ENCODE measurements at regions not wholly inside any gene's neighbourhood (a gene's known extent, or its start where the extent isn't known, plus 50 kb on each side); places are given as distances from the start of the nearest gene placed in this dataset.
"Not testable (repeated sequence)": the region's sequence is repeated elsewhere in the genome, so short reads cannot be mapped to it uniquely, and the experiment has no call there.

DNA sequence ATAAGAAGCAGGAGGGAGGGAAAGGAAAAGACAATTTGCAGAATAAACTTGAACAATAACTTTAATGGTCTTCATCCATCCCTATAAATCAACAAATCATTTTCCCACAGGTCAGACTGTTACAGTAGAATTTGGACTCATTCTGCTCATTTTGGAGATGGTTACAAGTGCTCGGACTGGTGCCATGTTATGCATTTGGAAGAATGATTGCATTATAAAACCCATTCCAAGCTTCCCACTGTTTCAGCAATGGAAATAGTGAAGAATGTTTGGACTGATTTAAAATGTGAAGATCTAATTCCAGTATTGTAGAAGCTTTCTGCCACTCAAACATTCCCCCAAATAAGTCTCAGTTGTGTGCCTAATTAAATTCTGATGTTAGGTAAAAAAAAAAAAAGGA lies 99.7 kb upstream of the ZEB1 start:
- DNase-seq, result no peak
- Histone ChIP-seq H3K27me3 (ENCODE audit: control insufficient read depth in 3 of 3, insufficient read depth in 3 of 3, low read length in 3 of 3) (no peaks in the 10 kb centered on the region), H3K4me1 (ENCODE audit: control insufficient read depth in 3 of 3, insufficient read depth in 2 of 3, low read depth in 1 of 3, low read length in 2 of 3) (no peaks in the 10 kb centered on the region), H3K27ac (ENCODE audit: low read depth in 1 of 3, low read length in 2 of 3) (no peak overlapping the region), H3K4me3 (ENCODE audit: low read depth in 1 of 3, low read length in 3 of 3) (no peak overlapping the region), H3K9me3 (ENCODE audit: control insufficient read depth in 2 of 2, insufficient read depth in 1 of 2, low read depth in 1 of 2, low read length in 1 of 2) (no peaks in the 10 kb centered on the region), H3K36me3 (ENCODE audit: control insufficient read depth in 3 of 3, insufficient read depth in 2 of 3, low read depth in 1 of 3, low read length in 3 of 3) (no peaks in the 10 kb centered on the region)
- WGBS, 3 donors, result 83 to 92% (median 83%) methylated on average over 1 of the region's 1 CpG
- no peak for FAIRE-seq

GRCh38 chr10:31228780-31229179 lies 90.2 kb upstream of the ZEB1 start:
- not testable (repeated sequence) for H3K27me3 ChIP-seq (ENCODE audit: control insufficient read depth in 3 of 3, insufficient read depth in 3 of 3, low read length in 3 of 3); H3K27ac ChIP-seq (ENCODE audit: low read depth in 1 of 3, low read length in 2 of 3); FAIRE-seq; H3K4me3 ChIP-seq (ENCODE audit: low read depth in 1 of 3, low read length in 3 of 3); H3K4me1 ChIP-seq (ENCODE audit: control insufficient read depth in 3 of 3, insufficient read depth in 2 of 3, low read depth in 1 of 3, low read length in 2 of 3); H3K36me3 ChIP-seq (ENCODE audit: control insufficient read depth in 3 of 3, insufficient read depth in 2 of 3, low read depth in 1 of 3, low read length in 3 of 3); DNase-seq
- 76 to 91% (median 85%) methylated on average over 4 of the region's 4 CpGs for WGBS, 3 donors
- H3K9me3 ChIP-seq (ENCODE audit: control insufficient read depth in 2 of 2, insufficient read depth in 1 of 2, low read depth in 1 of 2, low read length in 1 of 2), result peaks cover 0 to 18% of the 10 kb centered on the region in 2 donors

DNA sequence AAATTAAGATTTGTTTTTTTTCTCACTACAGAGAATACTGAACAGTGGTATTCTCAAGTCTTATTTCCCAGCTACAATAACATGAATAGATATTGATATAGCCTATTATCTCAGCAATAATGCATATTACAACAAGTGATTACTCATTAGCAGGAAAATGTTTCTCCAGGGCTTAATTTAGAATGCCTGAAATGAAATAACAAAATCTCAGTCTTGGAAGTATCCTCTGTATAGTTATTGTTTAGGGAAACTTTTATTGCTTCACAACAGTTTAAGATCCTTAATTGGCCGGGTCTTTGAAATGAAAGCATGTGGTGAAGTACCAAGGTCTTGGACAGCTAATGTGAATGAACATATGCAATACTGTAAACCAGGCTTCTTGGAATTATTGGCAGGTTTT lies 79.1 kb upstream of the ZEB1 start:
- no peak overlapping the region for H3K4me3 ChIP-seq (ENCODE audit: low read depth in 1 of 3, low read length in 3 of 3)
- no peaks in the 10 kb centered on the region for H3K9me3 ChIP-seq (ENCODE audit: control insufficient read depth in 2 of 2, insufficient read depth in 1 of 2, low read depth in 1 of 2, low read length in 1 of 2)
- H3K4me1 ChIP-seq (ENCODE audit: control insufficient read depth in 3 of 3, insufficient read depth in 2 of 3, low read depth in 1 of 3, low read length in 2 of 3), result no peaks in the 10 kb centered on the region
- H3K27ac ChIP-seq (ENCODE audit: low read depth in 1 of 3, low read length in 2 of 3), result no peak overlapping the region
- H3K36me3 ChIP-seq (ENCODE audit: control insufficient read depth in 3 of 3, insufficient read depth in 2 of 3, low read depth in 1 of 3, low read length in 3 of 3), result no peaks in the 10 kb centered on the region
- DNase-seq (no peak), FAIRE-seq (no peak)
- no peaks in the 10 kb centered on the region for H3K27me3 ChIP-seq (ENCODE audit: control insufficient read depth in 3 of 3, insufficient read depth in 3 of 3, low read length in 3 of 3)
- 63 to 79% (median 69%) methylated on average over 1 of the region's 1 CpG for WGBS, 3 donors

GRCh38 chr10:31242902-31243301 lies 76.1 kb upstream of the ZEB1 start:
- no peaks in the 10 kb centered on the region for H3K36me3 ChIP-seq (ENCODE audit: control insufficient read depth in 3 of 3, insufficient read depth in 2 of 3, low read depth in 1 of 3, low read length in 3 of 3)
- no peak for FAIRE-seq
- H3K9me3 ChIP-seq (ENCODE audit: control insufficient read depth in 2 of 2, insufficient read depth in 1 of 2, low read depth in 1 of 2, low read length in 1 of 2), result no peaks in the 10 kb centered on the region
- H3K4me1 ChIP-seq (ENCODE audit: control insufficient read depth in 3 of 3, insufficient read depth in 2 of 3, low read depth in 1 of 3, low read length in 2 of 3), result no peaks in the 10 kb centered on the region
- no peak overlapping the region for H3K27ac ChIP-seq (ENCODE audit: low read depth in 1 of 3, low read length in 2 of 3)
- H3K4me3 ChIP-seq (ENCODE audit: low read depth in 1 of 3, low read length in 3 of 3), result no peak overlapping the region
- no peaks in the 10 kb centered on the region for H3K27me3 ChIP-seq (ENCODE audit: control insufficient read depth in 3 of 3, insufficient read depth in 3 of 3, low read length in 3 of 3)
- no peak for DNase-seq
- 48 to 57% (median 50%) methylated on average over 1 of the region's 1 CpG for WGBS, 3 donors

- not testable (repeated sequence) for H3K36me3 ChIP-seq (ENCODE audit: control insufficient read depth in 3 of 3, insufficient read depth in 2 of 3, low read depth in 1 of 3, low read length in 3 of 3); FAIRE-seq; H3K9me3 ChIP-seq (ENCODE audit: control insufficient read depth in 2 of 2, insufficient read depth in 1 of 2, low read depth in 1 of 2, low read length in 1 of 2); H3K4me3 ChIP-seq (ENCODE audit: low read depth in 1 of 3, low read length in 3 of 3); H3K27ac ChIP-seq (ENCODE audit: low read depth in 1 of 3, low read length in 2 of 3); DNase-seq; H3K27me3 ChIP-seq (ENCODE audit: control insufficient read depth in 3 of 3, insufficient read depth in 3 of 3, low read length in 3 of 3); H3K4me1 ChIP-seq (ENCODE audit: control insufficient read depth in 3 of 3, insufficient read depth in 2 of 3, low read depth in 1 of 3, low read length in 2 of 3)
- WGBS, 3 donors, result 81 to 90% (median 86%) methylated on average over 4 of the region's 4 CpGs
These were observed 67.9 kb upstream of the ZEB1 start for GRCh38 chr10:31251118-31251517.

DNA sequence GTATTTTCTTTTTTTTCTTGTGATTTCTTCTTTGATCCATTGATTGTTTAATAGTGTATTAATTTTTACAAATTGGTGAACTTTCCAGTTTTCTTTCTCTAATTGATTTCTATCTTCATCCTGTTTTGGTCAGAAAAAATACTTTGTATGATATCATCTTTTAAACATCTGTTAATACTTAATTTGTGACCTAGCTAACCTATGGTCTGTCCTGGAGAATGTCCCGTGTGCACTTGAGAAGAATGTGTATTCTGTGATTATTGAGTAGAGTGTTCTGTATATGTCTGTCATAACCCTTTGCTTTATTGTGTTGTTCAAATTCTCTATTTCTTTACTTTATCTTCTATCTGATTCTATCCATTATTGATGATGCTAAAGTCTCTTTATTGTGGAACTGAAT lies 65.8 kb upstream of the ZEB1 start:
- WGBS, 3 donors, result 27 to 58% (median 58%) methylated on average over 1 of the region's 1 CpG
- Histone ChIP-seq H3K4me3 (ENCODE audit: low read depth in 1 of 3, low read length in 3 of 3) (no peak overlapping the region), H3K9me3 (ENCODE audit: control insufficient read depth in 2 of 2, insufficient read depth in 1 of 2, low read depth in 1 of 2, low read length in 1 of 2) (no peaks in the 10 kb centered on the region), H3K4me1 (ENCODE audit: control insufficient read depth in 3 of 3, insufficient read depth in 2 of 3, low read depth in 1 of 3, low read length in 2 of 3) (no peaks in the 10 kb centered on the region), H3K27ac (ENCODE audit: low read depth in 1 of 3, low read length in 2 of 3) (no peak overlapping the region), H3K27me3 (ENCODE audit: control insufficient read depth in 3 of 3, insufficient read depth in 3 of 3, low read length in 3 of 3) (no peaks in the 10 kb centered on the region), H3K36me3 (ENCODE audit: control insufficient read depth in 3 of 3, insufficient read depth in 2 of 3, low read depth in 1 of 3, low read length in 3 of 3) (no peaks in the 10 kb centered on the region)
- DNase-seq (no peak), FAIRE-seq (no peak)

- Histone ChIP-seq H3K36me3 (ENCODE audit: control insufficient read depth in 3 of 3, insufficient read depth in 2 of 3, low read depth in 1 of 3, low read length in 3 of 3) (no peaks in the 10 kb centered on the region), H3K4me1 (ENCODE audit: control insufficient read depth in 3 of 3, insufficient read depth in 2 of 3, low read depth in 1 of 3, low read length in 2 of 3) (peaks cover 0 to 6% (median 0%) of the 10 kb centered on the region in 3 donors), H3K4me3 (ENCODE audit: low read depth in 1 of 3, low read length in 3 of 3) (no peak overlapping the region), H3K27me3 (ENCODE audit: control insufficient read depth in 3 of 3, insufficient read depth in 3 of 3, low read length in 3 of 3) (no peaks in the 10 kb centered on the region), H3K27ac (ENCODE audit: low read depth in 1 of 3, low read length in 2 of 3) (no peak overlapping the region), H3K9me3 (ENCODE audit: control insufficient read depth in 2 of 2, insufficient read depth in 1 of 2, low read depth in 1 of 2, low read length in 1 of 2) (no peaks in the 10 kb centered on the region)
- no peak for DNase-seq
- no peak for FAIRE-seq
- 52 to 61% (median 56%) methylated on average over 6 of the region's 6 CpGs for WGBS, 3 donors
These were observed 57.3 kb upstream of the ZEB1 start for GRCh38 chr10:31261511-31262311.

DNA sequence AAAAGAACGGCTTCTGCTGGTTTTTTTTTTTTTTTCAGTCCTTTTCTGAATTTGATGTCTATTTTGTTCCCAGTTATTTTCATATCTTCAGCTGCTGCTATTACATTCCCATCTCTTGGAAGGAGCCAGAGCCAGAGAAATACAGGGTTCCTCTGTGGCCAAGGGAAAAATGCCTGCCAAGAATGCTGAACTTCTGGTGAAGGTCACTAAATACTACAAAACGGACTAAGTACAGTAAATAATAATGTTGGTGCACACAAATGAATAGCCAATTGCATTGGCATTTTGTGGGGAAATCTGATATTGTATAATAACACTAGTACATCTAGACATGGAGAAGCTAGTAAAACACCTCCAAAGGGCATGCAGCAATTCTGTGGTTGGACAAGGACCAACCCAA lies 56.3 kb upstream of the ZEB1 start:
- no peak for DNase-seq
- 60 to 83% (median 70%) methylated on average over 2 of the region's 2 CpGs for WGBS, 3 donors

GRCh38 chr10:31263903-31264302 lies 55.1 kb upstream of the ZEB1 start:
- Histone ChIP-seq H3K9me3 (ENCODE audit: control insufficient read depth in 2 of 2, insufficient read depth in 1 of 2, low read depth in 1 of 2, low read length in 1 of 2) (no peaks in the 10 kb centered on the region), H3K27me3 (ENCODE audit: control insufficient read depth in 3 of 3, insufficient read depth in 3 of 3, low read length in 3 of 3) (no peaks in the 10 kb centered on the region), H3K36me3 (ENCODE audit: control insufficient read depth in 3 of 3, insufficient read depth in 2 of 3, low read depth in 1 of 3, low read length in 3 of 3) (no peaks in the 10 kb centered on the region), H3K27ac (ENCODE audit: low read depth in 1 of 3, low read length in 2 of 3) (no peak overlapping the region), H3K4me1 (ENCODE audit: control insufficient read depth in 3 of 3, insufficient read depth in 2 of 3, low read depth in 1 of 3, low read length in 2 of 3) (peaks cover 0 to 6% (median 0%) of the 10 kb centered on the region in 3 donors), H3K4me3 (ENCODE audit: low read depth in 1 of 3, low read length in 3 of 3) (no peak overlapping the region)
- DNase-seq (no peak), FAIRE-seq (no peak)
- WGBS, 3 donors, result 92 to 95% (median 95%) methylated on average over 5 of the region's 5 CpGs

More for the DNA sequence above, 56.3 kb upstream of the ZEB1 start:
- H3K4me3 ChIP-seq (ENCODE audit: low read depth in 1 of 3, low read length in 3 of 3), result no peak overlapping the region
- peaks cover 0 to 6% (median 0%) of the 10 kb centered on the region in 3 donors for H3K4me1 ChIP-seq (ENCODE audit: control insufficient read depth in 3 of 3, insufficient read depth in 2 of 3, low read depth in 1 of 3, low read length in 2 of 3)
- no peak overlapping the region for H3K27ac ChIP-seq (ENCODE audit: low read depth in 1 of 3, low read length in 2 of 3)
- no peaks in the 10 kb centered on the region for H3K9me3 ChIP-seq (ENCODE audit: control insufficient read depth in 2 of 2, insufficient read depth in 1 of 2, low read depth in 1 of 2, low read length in 1 of 2)
- FAIRE-seq, result no peak
- no peaks in the 10 kb centered on the region for H3K36me3 ChIP-seq (ENCODE audit: control insufficient read depth in 3 of 3, insufficient read depth in 2 of 3, low read depth in 1 of 3, low read length in 3 of 3)
- no peaks in the 10 kb centered on the region for H3K27me3 ChIP-seq (ENCODE audit: control insufficient read depth in 3 of 3, insufficient read depth in 3 of 3, low read length in 3 of 3)

Measured in small intestine (tissue), 7 donors.